Activated T-cell treated with anti-CD3 and anti-CD28 coated beads, Interleukin-2, amount 50 U/mL, for 24 hours (primary cell): ENCODE measurements at regions not wholly inside any gene's neighbourhood (a gene's known extent, or its start where the extent isn't known, plus 50 kb on each side); places are given as distances from the start of the nearest gene placed in this dataset.

Experiments used
- DNase-seq: peaks from one replicate; pipeline ENCODE4 v3.0.0-alpha.2; 2020
- H3K27ac Mint-ChIP-seq: 2 replicates; pipeline ENCODE4 v1.8.0; 2020; ENCODE audit warnings: mild to moderate bottlenecking, mixed read lengths
- H3K27me3 Mint-ChIP-seq: 2 replicates; pipeline ENCODE4 v1.8.0; 2020; ENCODE audit warnings: mixed read lengths
- H3K36me3 Mint-ChIP-seq: 2 replicates; pipeline ENCODE4 v1.8.0; 2020; ENCODE audit warnings: low read depth, mixed read lengths
- H3K4me1 Mint-ChIP-seq: 2 replicates; pipeline ENCODE4 v1.8.0; 2020; ENCODE audit warnings: low read depth, mixed read lengths
- H3K4me3 Mint-ChIP-seq: 2 replicates; pipeline ENCODE4 v1.8.0; 2020; ENCODE audit warnings: mild to moderate bottlenecking, moderate library complexity, mixed read lengths
- H3K9me3 Mint-ChIP-seq: 2 replicates; pipeline ENCODE4 v1.8.0; 2020; ENCODE audit warnings: mixed read lengths

DNA sequence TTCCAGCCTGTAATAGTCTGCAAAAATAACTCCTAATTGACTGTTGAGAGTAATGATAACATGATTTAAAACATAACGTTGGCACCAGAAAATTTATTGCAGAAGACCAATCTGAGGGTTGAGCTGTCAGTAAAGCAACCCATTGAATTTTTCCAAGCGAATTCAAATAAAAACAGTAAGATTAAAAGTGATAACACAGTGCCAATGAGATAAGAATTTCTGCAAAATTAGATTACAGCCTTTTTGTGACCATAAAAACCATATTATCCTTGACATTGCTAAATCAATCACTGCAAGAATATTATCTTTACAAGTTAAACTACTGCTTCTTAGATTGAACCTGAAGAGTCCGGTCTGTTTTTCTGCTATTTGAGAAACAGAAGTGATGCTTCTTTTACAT is 341.4 kb downstream of the CDH11 start:
- no peak for DNase-seq
- Mint-ChIP-seq H3K27me3 (no peaks in the 10 kb centered on the region), H3K36me3 (no peaks in the 10 kb centered on the region), H3K27ac (no peak overlapping the region), H3K4me1 (no peaks in the 10 kb centered on the region), H3K9me3 (peaks cover 5% of the 10 kb centered on the region), H3K4me3 (no peak overlapping the region)

- Mint-ChIP-seq H3K27me3 (no peaks in the 10 kb centered on the region), H3K27ac (no peak overlapping the region), H3K4me3 (no peak overlapping the region), H3K9me3 (peaks cover 5% of the 10 kb centered on the region), H3K36me3 (no peaks in the 10 kb centered on the region), H3K4me1 (no peaks in the 10 kb centered on the region)
- DNase-seq, result no peak
Measured at GRCh38 chr16:64778777-64779176, 343.1 kb downstream of the CDH11 start.

- Mint-ChIP-seq H3K27me3 (no peaks in the 10 kb centered on the region), H3K27ac (no peak overlapping the region), H3K36me3 (no peaks in the 10 kb centered on the region), H3K9me3 (peaks cover 12% of the 10 kb centered on the region), H3K4me3 (no peak overlapping the region), H3K4me1 (no peaks in the 10 kb centered on the region)
- no peak for DNase-seq
Measured at GRCh38 chr16:64773638-64774037, 348.2 kb downstream of the CDH11 start.

DNA sequence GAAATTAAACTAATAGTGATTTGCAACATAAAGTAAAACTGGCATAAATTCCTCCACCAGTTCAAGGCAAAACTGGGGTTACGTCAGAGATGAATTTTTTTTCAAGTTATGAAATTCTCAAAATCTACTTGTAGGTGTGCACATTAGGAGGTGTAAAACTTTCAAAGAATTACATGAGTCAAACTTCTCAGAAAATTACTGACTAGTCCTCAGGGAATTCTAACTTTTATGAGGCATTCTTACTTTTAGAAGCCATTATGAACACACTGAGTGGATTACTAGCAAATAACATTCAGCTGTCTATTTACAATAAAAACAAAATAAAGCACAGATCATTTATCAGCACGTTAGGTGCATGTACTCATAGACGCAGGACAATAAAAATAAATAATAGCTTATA is 348.7 kb downstream of the CDH11 start:
- H3K4me3 Mint-ChIP-seq, result no peak overlapping the region

GRCh38 chr16:64771273-64771672 is 350.6 kb downstream of the CDH11 start:
- H3K9me3 Mint-ChIP-seq, result peaks cover 19% of the 10 kb centered on the region
- no peaks in the 10 kb centered on the region for H3K4me1 Mint-ChIP-seq
- no peak for DNase-seq
- no peaks in the 10 kb centered on the region for H3K36me3 Mint-ChIP-seq
- H3K27ac Mint-ChIP-seq, result no peak overlapping the region
- H3K4me3 Mint-ChIP-seq, result no peak overlapping the region
- no peaks in the 10 kb centered on the region for H3K27me3 Mint-ChIP-seq

More for the DNA sequence above, 348.7 kb downstream of the CDH11 start:
- H3K27ac Mint-ChIP-seq, result no peak overlapping the region
- no peaks in the 10 kb centered on the region for H3K27me3 Mint-ChIP-seq
- no peak for DNase-seq
- no peaks in the 10 kb centered on the region for H3K4me1 Mint-ChIP-seq
- no peaks in the 10 kb centered on the region for H3K36me3 Mint-ChIP-seq
- peaks cover 12% of the 10 kb centered on the region for H3K9me3 Mint-ChIP-seq

DNA sequence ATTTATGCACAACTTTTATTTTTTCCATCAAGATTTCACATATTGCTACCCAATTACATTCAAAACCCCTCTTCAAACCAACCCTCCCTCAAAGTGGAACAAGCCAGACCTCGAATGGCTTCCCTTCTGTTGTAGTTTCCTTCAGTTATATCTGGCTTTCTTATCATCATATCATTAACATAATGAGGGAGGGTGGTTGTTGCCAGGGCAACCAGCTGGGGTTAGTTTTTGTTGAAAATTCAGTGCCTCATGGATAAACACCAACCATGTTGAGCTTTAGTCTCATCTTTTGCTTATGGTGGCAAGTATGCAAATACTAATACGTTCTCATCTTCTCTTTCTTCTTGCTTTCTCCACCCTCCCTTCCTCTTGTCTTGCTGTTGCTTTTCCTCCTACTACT is 359.7 kb downstream of the CDH11 start:
- DNase-seq, result no peak
- H3K9me3 Mint-ChIP-seq, result peaks cover 27% of the 10 kb centered on the region
- H3K27ac Mint-ChIP-seq, result no peak overlapping the region
- no peaks in the 10 kb centered on the region for H3K4me1 Mint-ChIP-seq
- H3K36me3 Mint-ChIP-seq, result no peaks in the 10 kb centered on the region
- H3K27me3 Mint-ChIP-seq, result no peaks in the 10 kb centered on the region
- no peak overlapping the region for H3K4me3 Mint-ChIP-seq

- DNase-seq, result no peak
- Mint-ChIP-seq H3K36me3 (no peaks in the 10 kb centered on the region), H3K4me1 (no peaks in the 10 kb centered on the region), H3K27ac (no peak overlapping the region), H3K4me3 (no peak overlapping the region), H3K27me3 (no peaks in the 10 kb centered on the region), H3K9me3 (peaks cover 12% of the 10 kb centered on the region)
Measured at GRCh38 chr16:64754279-64754678, 367.6 kb downstream of the CDH11 start.

- no peak for DNase-seq
- no peaks in the 10 kb centered on the region for H3K27me3 Mint-ChIP-seq
- H3K27ac Mint-ChIP-seq, result no peak overlapping the region
- H3K4me1 Mint-ChIP-seq, result no peaks in the 10 kb centered on the region
- H3K4me3 Mint-ChIP-seq, result no peak overlapping the region
- no peaks in the 10 kb centered on the region for H3K36me3 Mint-ChIP-seq
- peaks cover 27% of the 10 kb centered on the region for H3K9me3 Mint-ChIP-seq
Measured at GRCh38 chr16:64751906-64752305, 370.0 kb downstream of the CDH11 start.

DNA sequence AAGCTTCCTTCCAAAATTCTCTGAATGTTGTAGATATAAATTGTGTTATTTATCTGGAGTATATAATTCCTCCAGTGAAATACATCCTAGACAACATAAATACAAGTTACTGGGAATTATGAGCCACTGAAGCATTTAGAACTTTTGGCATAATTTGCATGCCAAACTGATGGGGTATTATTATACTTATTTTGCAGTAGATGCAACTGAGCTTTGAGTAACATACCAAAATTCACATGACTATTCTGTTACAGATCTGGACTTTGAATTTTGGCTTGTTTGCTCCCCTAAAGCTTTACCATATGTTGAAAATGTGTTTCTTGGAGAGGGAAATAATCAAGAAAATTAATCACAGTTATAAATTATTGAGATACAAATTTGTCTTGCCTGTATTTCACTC is 372.5 kb downstream of the CDH11 start:
- H3K27ac Mint-ChIP-seq, result no peak overlapping the region
- H3K9me3 Mint-ChIP-seq, result peaks cover 29% of the 10 kb centered on the region
- H3K27me3 Mint-ChIP-seq, result no peaks in the 10 kb centered on the region
- no peaks in the 10 kb centered on the region for H3K4me1 Mint-ChIP-seq
- DNase-seq, result no peak
- H3K36me3 Mint-ChIP-seq, result no peaks in the 10 kb centered on the region
- H3K4me3 Mint-ChIP-seq, result no peak overlapping the region

DNA sequence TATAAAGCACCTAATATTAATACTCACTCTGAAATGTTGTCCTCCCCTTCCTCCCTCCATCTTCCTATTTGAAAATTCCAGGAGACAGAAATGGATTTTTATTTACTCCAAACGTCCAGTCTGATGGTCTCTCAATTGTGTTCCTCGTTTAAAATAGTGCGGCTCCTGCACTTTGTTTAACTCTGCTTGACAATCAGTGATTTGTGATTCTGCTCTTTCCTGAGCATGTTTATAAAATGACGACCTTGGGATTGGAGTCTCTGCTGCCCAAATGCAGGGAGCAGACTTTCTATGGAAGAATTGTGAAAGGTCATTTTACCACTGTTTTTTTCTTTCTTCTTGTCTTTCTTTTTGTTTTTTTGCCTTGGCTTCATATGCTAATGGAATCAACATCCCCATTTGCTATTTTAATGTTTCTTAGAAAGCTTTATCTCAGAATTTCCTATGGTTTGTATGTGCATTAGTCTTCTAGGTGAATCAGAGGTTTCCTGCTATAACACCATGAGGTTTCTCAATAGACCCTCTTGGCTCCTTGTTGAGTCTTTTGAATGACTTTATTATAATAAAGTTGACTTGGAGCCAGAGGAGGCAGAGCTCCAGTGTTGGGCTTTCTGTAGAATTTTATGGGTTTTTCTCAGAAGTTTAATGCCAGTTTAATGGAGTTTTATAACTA is 376.5 kb downstream of the CDH11 start:
- no peak overlapping the region for H3K27ac Mint-ChIP-seq
- no peak for DNase-seq
- no peaks in the 10 kb centered on the region for H3K36me3 Mint-ChIP-seq
- H3K4me3 Mint-ChIP-seq, result no peak overlapping the region
- no peaks in the 10 kb centered on the region for H3K27me3 Mint-ChIP-seq
- peaks cover 42% of the 10 kb centered on the region for H3K9me3 Mint-ChIP-seq
- H3K4me1 Mint-ChIP-seq, result no peaks in the 10 kb centered on the region

DNA sequence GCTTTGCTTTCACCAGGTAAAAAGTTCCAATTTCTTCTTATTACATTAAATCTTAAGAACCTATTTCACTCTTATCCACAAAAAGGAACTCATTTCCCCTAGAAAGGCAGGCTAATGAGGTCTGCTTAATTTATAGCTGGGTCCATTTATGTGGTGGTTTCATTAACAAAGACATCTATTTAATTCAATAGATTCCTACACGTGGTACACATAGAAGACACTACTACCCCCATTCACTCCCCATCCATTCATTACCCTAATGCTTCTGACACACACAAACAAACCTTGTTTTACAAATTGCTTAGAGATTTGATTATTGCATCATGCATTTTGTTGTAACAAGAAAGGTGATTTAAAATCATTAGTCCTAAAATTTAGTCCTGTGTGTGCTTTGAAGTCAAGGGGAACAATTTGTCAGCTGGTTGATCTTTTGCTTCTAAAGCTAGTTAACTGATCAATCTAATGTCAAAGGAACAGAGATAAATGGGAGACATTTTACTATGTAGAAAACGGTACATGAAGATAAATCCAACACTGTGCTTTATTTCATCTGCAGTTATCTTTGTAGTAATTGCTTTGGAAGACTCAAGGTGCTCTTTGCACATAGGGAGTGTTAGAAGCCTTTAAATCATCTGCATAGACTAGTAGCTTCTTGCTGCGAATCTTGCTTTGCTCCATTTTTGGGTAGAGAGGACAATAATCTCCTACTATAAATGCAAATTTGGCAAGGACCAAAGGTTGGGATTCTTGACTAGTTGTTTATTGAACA is 379.2 kb downstream of the CDH11 start:
- Mint-ChIP-seq H3K27ac (no peak overlapping the region), H3K4me1 (no peaks in the 10 kb centered on the region), H3K9me3 (peaks cover 32% of the 10 kb centered on the region), H3K27me3 (no peaks in the 10 kb centered on the region), H3K4me3 (no peak overlapping the region), H3K36me3 (no peaks in the 10 kb centered on the region)
- no peak for DNase-seq

GRCh38 chr16:64740261-64740660 is 381.6 kb downstream of the CDH11 start:
- H3K27ac Mint-ChIP-seq, result no peak overlapping the region
- DNase-seq, result no peak
- H3K27me3 Mint-ChIP-seq, result no peaks in the 10 kb centered on the region
- H3K9me3 Mint-ChIP-seq, result peaks cover 30% of the 10 kb centered on the region
- no peaks in the 10 kb centered on the region for H3K4me1 Mint-ChIP-seq
- H3K36me3 Mint-ChIP-seq, result no peaks in the 10 kb centered on the region
- H3K4me3 Mint-ChIP-seq, result no peak overlapping the region

GRCh38 chr16:64738321-64738960 is 383.4 kb downstream of the CDH11 start:
- H3K4me3 Mint-ChIP-seq, result no peak overlapping the region
- H3K27ac Mint-ChIP-seq, result no peak overlapping the region
- no peaks in the 10 kb centered on the region for H3K27me3 Mint-ChIP-seq
- no peaks in the 10 kb centered on the region for H3K4me1 Mint-ChIP-seq
- no peak for DNase-seq
- peaks cover 21% of the 10 kb centered on the region for H3K9me3 Mint-ChIP-seq
- H3K36me3 Mint-ChIP-seq, result no peaks in the 10 kb centered on the region

DNA sequence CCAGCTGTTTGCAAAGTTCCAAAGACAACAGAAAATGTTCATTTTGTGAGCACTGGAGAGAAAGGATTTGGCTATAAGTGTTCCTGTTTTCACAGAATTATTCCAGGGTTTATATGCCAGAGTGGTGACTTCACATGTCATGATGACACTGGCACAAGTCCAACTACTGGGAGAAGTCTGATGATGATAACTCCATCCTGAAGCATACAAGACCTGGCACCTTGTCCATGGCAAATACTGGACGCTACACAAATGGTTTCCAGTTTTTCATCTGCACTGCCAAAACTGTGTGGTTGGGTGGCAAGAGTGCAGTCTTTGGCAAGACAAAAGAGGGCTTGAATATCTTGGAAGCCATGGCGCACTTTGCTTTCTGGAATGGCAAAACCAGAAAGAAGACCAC is 385.0 kb downstream of the CDH11 start:
- DNase-seq, result no peak
- Mint-ChIP-seq H3K36me3 (no peaks in the 10 kb centered on the region), H3K27ac (no peak overlapping the region), H3K27me3 (no peaks in the 10 kb centered on the region), H3K4me3 (no peak overlapping the region), H3K9me3 (peaks cover 30% of the 10 kb centered on the region), H3K4me1 (no peaks in the 10 kb centered on the region)

- Mint-ChIP-seq H3K36me3 (no peaks in the 10 kb centered on the region), H3K9me3 (peaks cover 37% of the 10 kb centered on the region), H3K27me3 (no peaks in the 10 kb centered on the region), H3K4me3 (no peak overlapping the region), H3K4me1 (no peaks in the 10 kb centered on the region), H3K27ac (no peak overlapping the region)
- DNase-seq, result no peak
Measured at GRCh38 chr16:64731891-64732290, 390.0 kb downstream of the CDH11 start.
